Mucosa of descending colon (tissue), 3 donors: ENCODE measurements at regions not wholly inside any gene's neighbourhood (a gene's known extent, or its start where the extent isn't known, plus 50 kb on each side); places are given as distances from the start of the nearest gene placed in this dataset.

Experiments used
- ATAC-seq: fragments of 200-7000 bp; cut with Tn5 transposase; one replicate; pipeline ENCODE4 v1.9.1; 2020; ENCODE audit warnings: mild to moderate bottlenecking, moderate library complexity
- DNase-seq, 3 donors: peaks; one replicate each; pipeline ENCODE4 v3.0.0-alpha.2; 2020
- H3K36me3 ChIP-seq: fragments of 200-600 bp; one replicate; pipeline ENCODE4 v1.8.0; 2021; ENCODE audit warnings: low read depth, mild to moderate bottlenecking
- H3K4me1 ChIP-seq: fragments of 200-600 bp; one replicate; pipeline ENCODE4 v1.8.0; 2021; ENCODE audit warnings: low read depth, mild to moderate bottlenecking
- H3K4me3 ChIP-seq: fragments of 200-600 bp; one replicate; pipeline ENCODE4 v1.8.0; 2021; ENCODE audit warnings: mild to moderate bottlenecking
- H3K9me3 ChIP-seq: fragments of 200-600 bp; one replicate; pipeline ENCODE4 v1.8.0; 2021; ENCODE audit warnings: mild to moderate bottlenecking
- intact Hi-C, 2 donors: fragments of 100-400 bp; cut with DNase I in 1 of 2; cut with micrococcal nuclease in 1 of 2; formaldehyde crosslinking; loops; one replicate each; pipeline versions ENCODE4 v1.11.0 to v1.11.1; 2022; cut with DNase I, micrococcal nuclease
- TF ChIP-seq, protein P1 (sequence below): fragments of 200-600 bp; IDR thresholded peaks from one replicate; pipeline ENCODE4 v1.8.0; 2022; ENCODE audit warnings: antibody characterized with exemption, mild to moderate bottlenecking
- donor health status: DM: no; HTN: no; CAD: no; lungs with moderate emphysema.
- donor health status: DM: no; HTN: no; CAD: no.
- donor health status: DM: no; HTN: yes; CAD: no.

DNA sequence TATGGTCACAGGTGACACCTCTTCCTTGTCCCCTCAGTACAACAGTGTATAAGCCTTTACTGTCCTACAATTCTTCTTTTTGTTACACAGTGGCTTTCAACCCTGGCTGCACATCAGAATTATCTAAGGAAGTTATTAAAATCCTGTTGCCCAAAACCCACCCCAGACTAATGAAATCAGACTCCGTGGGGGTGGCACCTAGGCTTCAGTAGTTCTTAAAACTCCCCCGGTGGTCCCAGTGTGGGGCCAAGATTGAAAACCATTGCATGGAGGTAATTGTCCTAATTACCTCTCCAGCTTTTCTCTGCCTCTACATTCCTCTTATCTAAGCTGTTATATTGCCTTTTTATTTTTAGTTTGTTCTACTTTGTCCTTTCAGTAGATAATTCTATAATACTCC, 172.8 kb downstream of the DAD1 start:
- TF ChIP-seq, protein P1, sequence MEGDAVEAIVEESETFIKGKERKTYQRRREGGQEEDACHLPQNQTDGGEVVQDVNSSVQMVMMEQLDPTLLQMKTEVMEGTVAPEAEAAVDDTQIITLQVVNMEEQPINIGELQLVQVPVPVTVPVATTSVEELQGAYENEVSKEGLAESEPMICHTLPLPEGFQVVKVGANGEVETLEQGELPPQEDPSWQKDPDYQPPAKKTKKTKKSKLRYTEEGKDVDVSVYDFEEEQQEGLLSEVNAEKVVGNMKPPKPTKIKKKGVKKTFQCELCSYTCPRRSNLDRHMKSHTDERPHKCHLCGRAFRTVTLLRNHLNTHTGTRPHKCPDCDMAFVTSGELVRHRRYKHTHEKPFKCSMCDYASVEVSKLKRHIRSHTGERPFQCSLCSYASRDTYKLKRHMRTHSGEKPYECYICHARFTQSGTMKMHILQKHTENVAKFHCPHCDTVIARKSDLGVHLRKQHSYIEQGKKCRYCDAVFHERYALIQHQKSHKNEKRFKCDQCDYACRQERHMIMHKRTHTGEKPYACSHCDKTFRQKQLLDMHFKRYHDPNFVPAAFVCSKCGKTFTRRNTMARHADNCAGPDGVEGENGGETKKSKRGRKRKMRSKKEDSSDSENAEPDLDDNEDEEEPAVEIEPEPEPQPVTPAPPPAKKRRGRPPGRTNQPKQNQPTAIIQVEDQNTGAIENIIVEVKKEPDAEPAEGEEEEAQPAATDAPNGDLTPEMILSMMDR = no peak
- intact Hi-C loops = no loop called here
- Histone ChIP-seq H3K4me3 (no peak overlapping the region), H3K36me3 (no peaks in the 10 kb centered on the region), H3K9me3 (no peaks in the 10 kb centered on the region), H3K4me1 (no peaks in the 10 kb centered on the region)
- DNase-seq (no peak), ATAC-seq (no peak)

DNA sequence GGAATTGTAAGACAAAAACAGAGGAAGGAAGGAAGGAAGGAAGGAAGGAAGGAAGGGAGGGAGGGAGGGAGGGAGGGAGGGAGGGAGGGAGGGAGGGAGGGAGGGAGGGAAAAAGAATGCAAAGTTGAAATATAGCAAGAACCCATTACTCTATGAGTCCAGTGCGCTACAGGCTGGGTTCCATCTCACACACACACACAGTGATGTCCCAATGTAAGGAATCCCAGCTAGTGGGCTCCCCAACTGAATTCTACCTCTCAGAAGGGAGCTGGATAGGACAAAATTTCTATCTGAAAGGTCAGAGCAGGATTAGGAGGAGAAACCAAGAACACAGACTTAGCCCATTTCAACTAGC, 173.4 kb downstream of the DAD1 start:
- no peaks in the 10 kb centered on the region for H3K4me1 ChIP-seq
- no peaks in the 10 kb centered on the region for H3K36me3 ChIP-seq
- ATAC-seq (no peak), DNase-seq (no peak)
- no peaks in the 10 kb centered on the region for H3K9me3 ChIP-seq
- TF ChIP-seq, protein P1 = no peak
- H3K4me3 ChIP-seq = no peak overlapping the region
- intact Hi-C loops = no loop called here

DNA sequence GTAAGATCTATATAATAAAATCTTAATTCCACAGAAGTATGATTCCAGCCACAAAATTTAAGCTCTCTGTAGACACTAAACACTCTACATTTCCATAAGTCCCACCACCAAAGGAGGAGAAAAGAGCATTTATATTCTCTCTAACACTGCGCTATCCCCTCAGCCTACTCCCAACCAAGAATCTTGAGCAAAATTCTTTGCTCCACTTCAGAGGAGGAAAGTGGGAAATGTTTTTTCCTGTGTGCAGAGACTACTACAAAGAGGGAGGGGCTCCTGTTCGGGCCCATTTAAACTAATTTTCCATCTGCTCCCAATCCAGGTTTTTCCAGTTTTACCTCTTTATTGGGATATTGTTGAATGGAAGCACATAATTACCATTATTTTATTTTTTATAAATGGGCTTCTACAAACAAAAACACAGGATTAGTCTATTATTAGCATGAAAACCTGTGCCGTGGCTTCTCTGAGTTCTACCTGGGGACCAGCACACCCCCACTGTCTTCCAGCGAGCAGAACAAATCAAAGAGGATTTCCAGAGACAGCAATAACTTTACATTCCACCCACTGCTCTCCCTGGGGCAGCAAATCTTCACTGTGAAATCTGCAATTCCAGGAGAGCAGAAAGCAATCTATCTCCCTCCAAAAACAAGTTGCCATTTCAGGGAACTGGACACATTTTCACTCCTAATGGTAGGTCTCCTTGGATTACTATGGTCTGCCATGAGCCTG, 174.0 kb downstream of the DAD1 start:
- no peak overlapping the region for H3K4me3 ChIP-seq
- DNase-seq (no peak), ATAC-seq (no peak)
- no peaks in the 10 kb centered on the region for H3K4me1 ChIP-seq
- TF ChIP-seq, protein P1 = no peak
- no peaks in the 10 kb centered on the region for H3K36me3 ChIP-seq
- H3K9me3 ChIP-seq = no peaks in the 10 kb centered on the region
- intact Hi-C loops = no loop called here

DNA sequence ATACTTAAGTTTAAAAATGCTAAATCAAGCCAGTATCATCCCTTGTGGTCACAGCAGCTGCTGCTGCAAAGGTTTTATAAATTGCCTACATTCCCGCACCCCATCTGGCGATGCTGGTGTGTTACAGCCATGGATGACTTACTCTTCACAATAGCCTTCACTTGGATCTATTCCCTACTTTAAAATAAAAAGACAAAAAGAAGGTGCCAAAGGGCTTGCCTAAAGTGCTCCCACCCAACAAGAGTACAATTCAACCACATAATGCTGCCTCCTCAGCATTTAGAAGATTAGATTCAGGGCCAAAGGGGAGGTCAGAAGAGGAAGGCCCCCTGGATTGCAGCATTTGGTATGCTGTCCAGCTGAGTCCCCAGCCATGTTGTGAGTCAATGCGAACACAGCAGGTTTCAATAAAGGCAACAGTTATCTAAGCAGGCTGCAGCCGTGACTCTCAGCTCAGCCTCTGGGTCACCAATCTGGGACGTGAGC, 176.1 kb downstream of the DAD1 start:
- TF ChIP-seq, protein P1 = no peak

DNA sequence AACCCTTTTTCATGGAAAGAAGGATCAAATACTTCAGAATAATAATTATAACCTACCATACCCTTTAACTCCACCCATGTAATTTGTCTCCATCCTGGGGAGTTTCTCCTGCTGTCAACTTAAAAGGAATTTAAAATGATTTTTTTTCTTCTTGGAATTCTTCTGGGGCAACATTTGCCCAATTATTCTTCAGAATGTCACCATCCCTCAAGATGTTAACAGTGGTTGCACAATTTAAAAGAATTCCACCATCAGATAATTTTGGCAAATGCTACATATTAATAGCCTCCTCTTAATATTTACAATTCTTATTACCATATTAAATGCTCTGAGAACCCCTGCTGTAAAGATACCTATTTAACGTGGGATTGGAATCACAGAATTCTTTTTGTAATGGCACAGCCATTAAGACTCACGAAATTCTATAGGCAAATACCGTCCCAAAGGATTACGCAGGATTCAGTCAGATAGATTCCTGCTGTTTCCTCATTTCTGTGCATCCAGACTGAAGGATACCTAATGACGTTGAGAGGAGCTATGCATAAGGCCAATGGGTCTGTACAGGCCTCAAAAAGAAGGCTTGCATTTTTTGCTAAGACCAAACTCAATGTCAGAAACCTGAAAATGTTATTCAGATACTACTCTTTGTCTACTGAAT, 177.5 kb downstream of the DAD1 start:
- H3K4me1 ChIP-seq = no peaks in the 10 kb centered on the region
- no peak overlapping the region for H3K4me3 ChIP-seq
- intact Hi-C loops = no loop called here
- TF ChIP-seq, protein P1 = no peak
- ATAC-seq (no peak), DNase-seq (no peak)
- H3K9me3 ChIP-seq = no peaks in the 10 kb centered on the region
- H3K36me3 ChIP-seq = no peaks in the 10 kb centered on the region

More for the DNA sequence above, 176.1 kb downstream of the DAD1 start:
- Histone ChIP-seq H3K9me3 (no peaks in the 10 kb centered on the region), H3K36me3 (no peaks in the 10 kb centered on the region), H3K4me1 (no peaks in the 10 kb centered on the region), H3K4me3 (no peak overlapping the region)
- ATAC-seq (no peak), DNase-seq (no peak)
- intact Hi-C loops = no loop called here
